Uterus (tissue), 3 donors: ENCODE measurements at regions not wholly inside any gene's neighbourhood (a gene's known extent, or its start where the extent isn't known, plus 50 kb on each side); places are given as distances from the start of the nearest gene placed in this dataset.

ENCODE experiments used
- DNase-seq, 2 donors: peaks; one replicate each; pipeline ENCODE4 v3.0.0-alpha.2; 2019 to 2020
- H3K27ac ChIP-seq, 2 donors: fragments of 200-600 bp; sonication (generic); 1 replicate in 1 of 2; 2 replicates in 1 of 2; pipeline ENCODE4 v1.5.1; 2016 to 2018
- H3K27me3 ChIP-seq, 2 donors: fragments of 200-600 bp; sonication (generic); one replicate each; pipeline ENCODE4 v1.5.1; 2018 to 2019; ENCODE audit warnings: control low read depth in 1 of 2
- H3K36me3 ChIP-seq, 2 donors: fragments of 200-600 bp; sonication (generic); one replicate each; pipeline ENCODE4 v1.5.1; 2019; ENCODE audit warnings: control low read depth in 1 of 2
- H3K4me1 ChIP-seq, 2 donors: fragments of 200-600 bp; sonication (generic); one replicate each; pipeline ENCODE4 v1.5.1; 2018 to 2019; ENCODE audit warnings: control low read depth in 1 of 2
- H3K4me3 ChIP-seq, 2 donors: fragments of 200-600 bp; sonication (generic); 1 replicate in 1 of 2; 2 replicates in 1 of 2; pipeline ENCODE4 v1.5.1; 2018 to 2019; ENCODE audit warnings: mild to moderate bottlenecking in 1 of 2
- H3K9me3 ChIP-seq, 2 donors: fragments of 200-600 bp; sonication (generic); one replicate each; pipeline ENCODE4 v1.5.1; 2019; ENCODE audit warnings: control low read depth in 1 of 2
- POLR2A ChIP-seq, 2 donors: fragments of 450-650 bp; IDR thresholded peaks; one replicate each; pipeline ENCODE4 v1.6.1; 2016; ENCODE audit warnings: antibody characterized with exemption in 2 of 2, mild to moderate bottlenecking in 1 of 2, moderate library complexity in 1 of 2
- intact Hi-C: fragments of 100-400 bp; cut with DNase I; formaldehyde crosslinking; loops from one replicate; pipeline ENCODE4 v1.15.1; 2023; ENCODE audit warnings: low total_unique reads
- TF ChIP-seq, protein P1 (sequence below), 4 experiments: fragments of 200-600 bp in 2 of 4; fragments of 450-650 bp in 2 of 4; sonication (generic) in 2 of 4; IDR thresholded peaks; one replicate each; pipeline ENCODE4 v1.5.1; 2016 to 2019; ENCODE audit warnings: antibody characterized with exemption in 4 of 4, mild to moderate bottlenecking in 2 of 4, moderate library complexity in 1 of 4
- donor health status: DM: yes; HTN: yes; CAD: no.

- TF ChIP-seq, protein P1, sequence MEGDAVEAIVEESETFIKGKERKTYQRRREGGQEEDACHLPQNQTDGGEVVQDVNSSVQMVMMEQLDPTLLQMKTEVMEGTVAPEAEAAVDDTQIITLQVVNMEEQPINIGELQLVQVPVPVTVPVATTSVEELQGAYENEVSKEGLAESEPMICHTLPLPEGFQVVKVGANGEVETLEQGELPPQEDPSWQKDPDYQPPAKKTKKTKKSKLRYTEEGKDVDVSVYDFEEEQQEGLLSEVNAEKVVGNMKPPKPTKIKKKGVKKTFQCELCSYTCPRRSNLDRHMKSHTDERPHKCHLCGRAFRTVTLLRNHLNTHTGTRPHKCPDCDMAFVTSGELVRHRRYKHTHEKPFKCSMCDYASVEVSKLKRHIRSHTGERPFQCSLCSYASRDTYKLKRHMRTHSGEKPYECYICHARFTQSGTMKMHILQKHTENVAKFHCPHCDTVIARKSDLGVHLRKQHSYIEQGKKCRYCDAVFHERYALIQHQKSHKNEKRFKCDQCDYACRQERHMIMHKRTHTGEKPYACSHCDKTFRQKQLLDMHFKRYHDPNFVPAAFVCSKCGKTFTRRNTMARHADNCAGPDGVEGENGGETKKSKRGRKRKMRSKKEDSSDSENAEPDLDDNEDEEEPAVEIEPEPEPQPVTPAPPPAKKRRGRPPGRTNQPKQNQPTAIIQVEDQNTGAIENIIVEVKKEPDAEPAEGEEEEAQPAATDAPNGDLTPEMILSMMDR (IDR thresholded peaks at IDR 0.05) = no peak
- TF ChIP-seq POLR2A (IDR thresholded peaks at IDR 0.05) = no peak
- no peaks in the 10 kb centered on the region for H3K27me3 ChIP-seq
- H3K9me3 ChIP-seq = no peaks in the 10 kb centered on the region
- no peaks in the 10 kb centered on the region for H3K36me3 ChIP-seq
- intact Hi-C loops = no loop called here
- H3K27ac ChIP-seq = no peak overlapping the region
- DNase-seq = no peak
- H3K4me3 ChIP-seq = no peak overlapping the region
- H3K4me1 ChIP-seq = no peaks in the 10 kb centered on the region
These were observed 84.7 kb upstream of the TNFAIP3 start for GRCh38 chr6:137782166-137783039.

GRCh38 chr6:137783710-137784109 is 83.3 kb upstream of the TNFAIP3 start:
- no peaks in the 10 kb centered on the region for H3K27me3 ChIP-seq
- no peak overlapping the region for H3K27ac ChIP-seq
- no peaks in the 10 kb centered on the region for H3K9me3 ChIP-seq
- no peak overlapping the region for H3K4me3 ChIP-seq
- no peak for DNase-seq
- no peaks in the 10 kb centered on the region for H3K36me3 ChIP-seq
- intact Hi-C loops = no loop called here
- no peaks in the 10 kb centered on the region for H3K4me1 ChIP-seq
- TF ChIP-seq, protein P1 (IDR thresholded peaks at IDR 0.05) = no peak
- TF ChIP-seq POLR2A (IDR thresholded peaks at IDR 0.05) = no peak

DNA sequence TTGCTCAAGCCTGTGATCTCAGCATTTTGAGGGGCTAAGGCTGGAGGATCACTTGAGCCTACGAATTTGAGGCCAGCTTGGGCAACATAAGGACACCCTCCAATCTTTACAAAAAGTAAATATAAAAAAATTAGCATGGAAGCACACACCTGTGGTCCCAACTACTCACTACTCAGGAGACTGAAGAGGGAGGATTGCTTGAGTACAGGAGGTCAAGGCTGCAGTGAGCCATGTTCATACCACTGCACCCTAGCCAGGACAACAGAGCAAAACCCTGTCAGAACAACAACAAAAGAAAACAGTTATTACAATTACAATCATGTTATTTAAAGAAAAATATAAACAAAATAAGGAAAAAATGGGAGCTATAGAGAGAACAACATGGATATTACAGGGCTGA is 82.5 kb upstream of the TNFAIP3 start:
- intact Hi-C loops = no loop called here
- TF ChIP-seq, protein P1 (IDR thresholded peaks at IDR 0.05) = no peak
- no peak for TF ChIP-seq POLR2A (IDR thresholded peaks at IDR 0.05)

DNA sequence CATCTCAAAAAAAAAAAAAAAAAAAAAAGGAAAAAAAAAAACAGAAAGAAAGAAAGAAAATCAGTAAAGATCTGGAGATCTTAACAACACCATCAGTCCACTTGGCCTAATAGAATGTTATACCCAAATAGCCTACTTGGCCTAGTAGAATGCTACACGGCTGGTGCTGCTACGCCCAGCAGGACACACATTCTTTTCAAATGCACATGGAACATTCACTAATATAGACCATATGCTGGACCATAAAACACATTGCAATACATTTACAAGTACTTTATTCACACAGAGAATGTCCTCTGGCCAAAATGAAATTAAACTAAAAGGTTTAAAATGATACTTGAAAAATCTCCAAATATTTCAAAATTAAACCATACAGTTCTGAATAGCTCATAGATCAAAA is 80.0 kb upstream of the TNFAIP3 start:
- Histone ChIP-seq H3K9me3 (no peaks in the 10 kb centered on the region), H3K36me3 (no peaks in the 10 kb centered on the region), H3K4me1 (no peaks in the 10 kb centered on the region), H3K27me3 (no peaks in the 10 kb centered on the region), H3K27ac (no peak overlapping the region), H3K4me3 (no peak overlapping the region)
- TF ChIP-seq, protein P1 (IDR thresholded peaks at IDR 0.05) = no peak
- TF ChIP-seq POLR2A (IDR thresholded peaks at IDR 0.05) = no peak
- intact Hi-C loops = no loop called here
- no peak for DNase-seq

More for the DNA sequence above, 82.5 kb upstream of the TNFAIP3 start:
- Histone ChIP-seq H3K4me1 (no peaks in the 10 kb centered on the region), H3K27ac (no peak overlapping the region), H3K4me3 (no peak overlapping the region), H3K9me3 (no peaks in the 10 kb centered on the region), H3K36me3 (no peaks in the 10 kb centered on the region), H3K27me3 (no peaks in the 10 kb centered on the region)
- DNase-seq = no peak

- DNase-seq = no peak
- H3K9me3 ChIP-seq = no peaks in the 10 kb centered on the region
- no peaks in the 10 kb centered on the region for H3K36me3 ChIP-seq
- H3K4me1 ChIP-seq = no peaks in the 10 kb centered on the region
- no peak overlapping the region for H3K27ac ChIP-seq
- intact Hi-C loops = no loop called here
- TF ChIP-seq, protein P1 (IDR thresholded peaks at IDR 0.05) = no peak
- no peak for TF ChIP-seq POLR2A (IDR thresholded peaks at IDR 0.05)
- no peaks in the 10 kb centered on the region for H3K27me3 ChIP-seq
- H3K4me3 ChIP-seq = no peak overlapping the region
These were observed 78.8 kb upstream of the TNFAIP3 start for GRCh38 chr6:137788248-137788647.
